Breast epithelium (tissue), 4 donors: ENCODE measurements at regions not wholly inside any gene's neighbourhood (a gene's known extent, or its start where the extent isn't known, plus 50 kb on each side); places are given as distances from the start of the nearest gene placed in this dataset.

Experiments
- DNase-seq, 2 donors: peaks; one replicate each; pipeline ENCODE4 v3.0.0-alpha.2; 2019; ENCODE audit warnings: low spot score in 2 of 2
- H3K27ac ChIP-seq, 2 donors: fragments of 200-600 bp; sonication (generic) in 1 of 2; one replicate each; pipeline ENCODE4 v1.5.1; 2016 to 2019; ENCODE audit warnings: mild to moderate bottlenecking in 1 of 2
- H3K27me3 ChIP-seq, 2 donors: fragments of 200-600 bp; sonication (generic) in 1 of 2; one replicate each; pipeline versions ENCODE4 v1.5.1 to v1.6.0; 2017 to 2019; ENCODE audit warnings: control low read depth in 1 of 2, mild to moderate bottlenecking in 1 of 2
- H3K36me3 ChIP-seq: fragments of 200-600 bp; one replicate; pipeline ENCODE4 v1.5.1; 2019
- H3K4me1 ChIP-seq, 2 donors: fragments of 200-600 bp; sonication (generic); one replicate each; pipeline ENCODE4 v1.5.1; 2016 to 2019; ENCODE audit warnings: control low read depth in 1 of 2
- H3K4me3 ChIP-seq, 3 donors: fragments of 200-600 bp; sonication (generic); 1 replicate in 2 of 3; 2 replicates in 1 of 3; pipeline ENCODE4 v1.5.1; 2016 to 2019; ENCODE audit warnings: mild to moderate bottlenecking in 3 of 3, moderate library complexity in 2 of 3
- H3K9me3 ChIP-seq, 2 donors: fragments of 200-600 bp; sonication (generic) in 1 of 2; one replicate each; pipeline ENCODE4 v1.5.1; 2016 to 2019; ENCODE audit warnings: control low read depth in 1 of 2
- POLR2A ChIP-seq: fragments of 450-650 bp; IDR thresholded peaks from one replicate; pipeline ENCODE4 v1.6.1; 2016; ENCODE audit warnings: antibody characterized with exemption, mild to moderate bottlenecking, moderate library complexity
- POLR2AphosphoS5 ChIP-seq, 3 donors: sonication (generic); formaldehyde crosslinking; IDR thresholded peaks; one replicate each; pipeline ENCODE4 v1.6.1; 2017; ENCODE audit warnings: antibody characterized with exemption in 3 of 3
- intact Hi-C: fragments of 100-400 bp; cut with DNase I; formaldehyde crosslinking; loops from one replicate; pipeline ENCODE4 v1.15.1; 2023; ENCODE audit warnings: low total_unique reads
- TF ChIP-seq, protein P1 (sequence below), 3 donors: fragments of 450-650 bp; IDR thresholded peaks; one replicate each; pipeline ENCODE4 v1.5.1; 2016 to 2017; ENCODE audit warnings: antibody characterized with exemption in 3 of 3, mild to moderate bottlenecking in 3 of 3, moderate library complexity in 3 of 3

- no peaks in the 10 kb centered on the region for H3K4me1 ChIP-seq
- H3K27ac ChIP-seq, result no peak overlapping the region
- no peak for DNase-seq
- intact Hi-C loops, result no loop called here
- H3K27me3 ChIP-seq, result no peaks in the 10 kb centered on the region
- H3K9me3 ChIP-seq, result no peaks in the 10 kb centered on the region
- TF ChIP-seq POLR2AphosphoS5 (IDR thresholded peaks at IDR 0.05) (no peak), POLR2A (no peak)
- TF ChIP-seq, protein P1, sequence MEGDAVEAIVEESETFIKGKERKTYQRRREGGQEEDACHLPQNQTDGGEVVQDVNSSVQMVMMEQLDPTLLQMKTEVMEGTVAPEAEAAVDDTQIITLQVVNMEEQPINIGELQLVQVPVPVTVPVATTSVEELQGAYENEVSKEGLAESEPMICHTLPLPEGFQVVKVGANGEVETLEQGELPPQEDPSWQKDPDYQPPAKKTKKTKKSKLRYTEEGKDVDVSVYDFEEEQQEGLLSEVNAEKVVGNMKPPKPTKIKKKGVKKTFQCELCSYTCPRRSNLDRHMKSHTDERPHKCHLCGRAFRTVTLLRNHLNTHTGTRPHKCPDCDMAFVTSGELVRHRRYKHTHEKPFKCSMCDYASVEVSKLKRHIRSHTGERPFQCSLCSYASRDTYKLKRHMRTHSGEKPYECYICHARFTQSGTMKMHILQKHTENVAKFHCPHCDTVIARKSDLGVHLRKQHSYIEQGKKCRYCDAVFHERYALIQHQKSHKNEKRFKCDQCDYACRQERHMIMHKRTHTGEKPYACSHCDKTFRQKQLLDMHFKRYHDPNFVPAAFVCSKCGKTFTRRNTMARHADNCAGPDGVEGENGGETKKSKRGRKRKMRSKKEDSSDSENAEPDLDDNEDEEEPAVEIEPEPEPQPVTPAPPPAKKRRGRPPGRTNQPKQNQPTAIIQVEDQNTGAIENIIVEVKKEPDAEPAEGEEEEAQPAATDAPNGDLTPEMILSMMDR (IDR thresholded peaks at IDR 0.05), result no peak
- H3K36me3 ChIP-seq, result no peaks in the 10 kb centered on the region
- H3K4me3 ChIP-seq, result no peak overlapping the region
Measured at GRCh38 chr3:19775765-19776164, 158.3 kb downstream of the EFHB start.

DNA sequence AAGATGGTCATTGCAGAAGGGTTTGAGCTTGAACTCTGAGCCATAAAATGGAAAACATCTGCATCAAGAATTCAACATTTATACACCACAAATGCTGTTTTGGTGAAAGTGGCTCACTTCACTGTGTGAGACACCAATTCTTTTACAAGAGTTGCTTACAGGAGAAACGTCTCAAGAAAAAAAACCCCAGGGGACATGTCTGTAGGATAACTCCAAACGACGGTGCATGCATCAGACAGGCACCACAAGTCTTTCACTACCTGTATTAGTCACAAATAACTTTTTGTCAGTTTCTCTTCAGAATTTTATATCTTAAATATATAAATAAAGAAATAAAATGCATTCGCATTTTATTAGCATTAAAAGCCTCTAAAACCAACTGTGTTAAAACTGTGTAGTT, 164.3 kb downstream of the EFHB start:
- intact Hi-C loops, result no loop called here
- H3K27ac ChIP-seq, result no peak overlapping the region
- no peaks in the 10 kb centered on the region for H3K9me3 ChIP-seq
- no peaks in the 10 kb centered on the region for H3K27me3 ChIP-seq
- no peak overlapping the region for H3K4me3 ChIP-seq
- H3K36me3 ChIP-seq, result no peaks in the 10 kb centered on the region
- no peak for DNase-seq
- TF ChIP-seq, protein P1 (IDR thresholded peaks at IDR 0.05), result no peak
- TF ChIP-seq POLR2A (no peak), POLR2AphosphoS5 (IDR thresholded peaks at IDR 0.05) (no peak)
- H3K4me1 ChIP-seq, result no peaks in the 10 kb centered on the region

GRCh38 chr3:19765954-19766353, 168.1 kb downstream of the EFHB start:
- no peak for TF ChIP-seq POLR2AphosphoS5 (IDR thresholded peaks at IDR 0.05)
- TF ChIP-seq POLR2A, result no peak
- TF ChIP-seq, protein P1 (IDR thresholded peaks at IDR 0.05), result no peak
- intact Hi-C loops, result no loop called here
- no peak for DNase-seq
- H3K9me3 ChIP-seq, result no peaks in the 10 kb centered on the region
- no peak overlapping the region for H3K27ac ChIP-seq
- no peak overlapping the region for H3K4me3 ChIP-seq
- H3K27me3 ChIP-seq, result no peaks in the 10 kb centered on the region
- no peaks in the 10 kb centered on the region for H3K4me1 ChIP-seq
- peaks cover 4% of the 10 kb centered on the region for H3K36me3 ChIP-seq

DNA sequence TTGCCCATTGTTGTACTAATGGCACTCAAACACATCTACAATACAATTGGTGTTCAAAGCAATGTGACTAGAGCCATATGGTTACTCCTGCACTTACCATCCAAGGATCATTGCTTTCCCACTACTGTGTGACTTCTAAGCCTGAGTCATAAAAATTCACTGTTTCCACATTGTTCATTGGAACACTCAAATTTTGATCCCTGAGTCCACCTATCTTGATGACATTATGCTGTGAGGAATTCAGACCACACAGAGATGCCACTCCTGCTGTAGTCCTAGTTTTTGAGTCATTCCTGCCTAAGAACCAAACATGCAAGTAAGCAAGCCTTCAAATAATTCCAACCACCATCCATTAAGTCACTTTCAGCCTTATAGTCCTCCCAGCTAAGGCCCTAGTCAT, 176.2 kb downstream of the EFHB start:
- intact Hi-C loops, result no loop called here
- TF ChIP-seq, protein P1 (IDR thresholded peaks at IDR 0.05), result no peak
- no peak for TF ChIP-seq POLR2AphosphoS5 (IDR thresholded peaks at IDR 0.05)
- TF ChIP-seq POLR2A, result no peak
- DNase-seq, result no peak
- Histone ChIP-seq H3K9me3 (no peaks in the 10 kb centered on the region), H3K4me1 (no peaks in the 10 kb centered on the region), H3K27me3 (no peaks in the 10 kb centered on the region), H3K36me3 (peaks cover 4% of the 10 kb centered on the region), H3K27ac (no peak overlapping the region), H3K4me3 (no peak overlapping the region)

- TF ChIP-seq POLR2AphosphoS5 (IDR thresholded peaks at IDR 0.05) (no peak), POLR2A (no peak)
- TF ChIP-seq, protein P1 (IDR thresholded peaks at IDR 0.05), result no peak
- H3K4me1 ChIP-seq, result no peaks in the 10 kb centered on the region
- no peak overlapping the region for H3K27ac ChIP-seq
- no peaks in the 10 kb centered on the region for H3K27me3 ChIP-seq
- no peak for DNase-seq
- H3K36me3 ChIP-seq, result no peaks in the 10 kb centered on the region
- peaks cover 5 to 8% of the 10 kb centered on the region in 2 donors for H3K9me3 ChIP-seq
- intact Hi-C loops, result no loop called here
- H3K4me3 ChIP-seq, result no peak overlapping the region
Measured at GRCh38 chr3:19749448-19750017, 184.5 kb downstream of the EFHB start.
